ENCODE measurements at regions not wholly inside any gene's neighbourhood (a gene's known extent, or its start where the extent isn't known, plus 50 kb on each side); places are given as distances from the start of the nearest gene placed in this dataset.

DNA sequence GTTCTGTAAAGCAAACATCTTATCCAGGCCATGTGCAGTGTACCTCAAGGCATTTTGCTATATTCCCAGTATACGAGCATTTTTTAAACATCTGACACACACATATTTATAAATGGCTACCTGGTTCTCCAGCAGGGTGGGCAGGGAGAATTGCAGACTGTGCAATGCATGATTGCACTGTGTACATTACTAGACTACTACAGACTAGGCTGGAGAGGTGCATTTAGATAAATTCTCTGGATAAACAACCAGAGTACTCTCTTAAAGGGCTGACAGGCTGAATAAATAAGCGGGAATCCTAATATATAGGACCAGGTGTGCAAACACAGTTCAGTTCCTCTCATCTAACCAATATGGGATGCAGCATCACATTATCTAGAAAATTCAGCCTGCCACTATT lies 428.3 kb upstream of the ARID1B start:
- H3K4me3 ChIP-seq (replicated peaks; ENCODE audit: insufficient read depth, low read length), result no peak overlapping the region
- TF ChIP-seq POLR2AphosphoS5 (IDR thresholded peaks at IDR 0.05; ENCODE audit: low read depth) (no peak), GABPA (IDR thresholded peaks at IDR 0.05; ENCODE audit: low read depth) (no peak), SPI1 (IDR thresholded peaks at IDR 0.05; ENCODE audit: borderline replicate concordance, low read depth) (no peak), CTCF (IDR thresholded peaks at IDR 0.05; ENCODE audit: insufficient read depth, low read length) (no peak), REST (IDR thresholded peaks at IDR 0.05; ENCODE audit: insufficient replicate concordance, low read depth) (no peak)
- no peaks in the 10 kb centered on the region for H3K27me3 ChIP-seq (ENCODE audit: insufficient read depth, poor library complexity, severe bottlenecking)
- H3K27ac ChIP-seq (replicated peaks), result no peak overlapping the region
- no peak for DNase-seq (ENCODE audit: low read depth in 1 of 2, low spot score in 1 of 2)

DNA sequence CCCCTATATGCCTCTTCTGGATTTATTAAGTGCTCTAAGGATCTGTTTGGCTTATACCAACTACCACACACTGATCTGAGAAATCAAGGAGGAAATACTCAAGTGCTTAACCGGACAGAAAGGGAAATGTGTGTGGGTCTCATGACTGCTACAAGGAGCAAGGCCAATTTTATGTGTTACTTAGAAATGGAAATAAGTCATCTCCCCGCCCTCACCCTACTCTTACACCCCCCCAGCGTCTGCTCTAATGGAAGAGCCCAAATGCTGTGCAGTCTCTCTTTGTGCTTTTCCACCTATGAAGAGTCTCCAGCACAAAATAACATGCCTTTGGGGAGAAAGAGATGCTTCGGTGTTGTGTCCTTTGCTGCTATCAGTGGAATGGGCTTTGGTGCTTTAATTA lies 428.8 kb upstream of the ARID1B start:
- no peak overlapping the region for H3K4me3 ChIP-seq (replicated peaks; ENCODE audit: insufficient read depth, low read length)
- no peak overlapping the region for H3K27ac ChIP-seq (replicated peaks)
- DNase-seq (ENCODE audit: low read depth in 1 of 2, low spot score in 1 of 2), result no peak
- no peaks in the 10 kb centered on the region for H3K27me3 ChIP-seq (ENCODE audit: insufficient read depth, poor library complexity, severe bottlenecking)
- no peak for TF ChIP-seq GABPA (IDR thresholded peaks at IDR 0.05; ENCODE audit: low read depth)
- no peak for TF ChIP-seq POLR2AphosphoS5 (IDR thresholded peaks at IDR 0.05; ENCODE audit: low read depth)
- TF ChIP-seq CTCF (IDR thresholded peaks at IDR 0.05; ENCODE audit: insufficient read depth, low read length), result no peak
- TF ChIP-seq SPI1 (IDR thresholded peaks at IDR 0.05; ENCODE audit: borderline replicate concordance, low read depth), result no peak

DNA sequence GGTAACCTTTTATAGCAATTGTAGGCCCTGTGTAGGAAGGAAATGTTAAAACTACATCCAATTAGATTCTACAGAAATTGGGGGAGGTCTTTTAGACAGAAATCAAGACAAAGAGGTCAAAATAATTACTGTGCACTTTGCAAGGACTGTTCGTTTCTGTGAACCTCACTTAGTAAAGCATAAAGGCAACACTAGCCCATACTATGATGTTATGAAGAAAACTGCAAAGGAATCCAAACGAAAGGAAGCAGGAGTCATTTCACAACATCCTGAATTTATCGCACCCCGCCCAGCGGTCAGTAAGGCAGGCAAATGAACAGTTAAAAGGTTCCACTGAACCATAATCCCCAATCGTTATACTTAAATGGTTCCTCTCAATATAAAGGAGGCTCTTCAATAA lies 429.5 kb upstream of the ARID1B start:
- no peak overlapping the region for H3K27ac ChIP-seq (replicated peaks)
- no peak for DNase-seq (ENCODE audit: low read depth in 1 of 2, low spot score in 1 of 2)
- H3K27me3 ChIP-seq (ENCODE audit: insufficient read depth, poor library complexity, severe bottlenecking), result no peaks in the 10 kb centered on the region
- no peak overlapping the region for H3K4me3 ChIP-seq (replicated peaks; ENCODE audit: insufficient read depth, low read length)
- TF ChIP-seq GABPA (IDR thresholded peaks at IDR 0.05; ENCODE audit: low read depth) (no peak), REST (IDR thresholded peaks at IDR 0.05; ENCODE audit: insufficient replicate concordance, low read depth) (no peak), SPI1 (IDR thresholded peaks at IDR 0.05; ENCODE audit: borderline replicate concordance, low read depth) (no peak), CTCF (IDR thresholded peaks at IDR 0.05; ENCODE audit: insufficient read depth, low read length) (no peak), POLR2AphosphoS5 (IDR thresholded peaks at IDR 0.05; ENCODE audit: low read depth) (no peak)

DNA sequence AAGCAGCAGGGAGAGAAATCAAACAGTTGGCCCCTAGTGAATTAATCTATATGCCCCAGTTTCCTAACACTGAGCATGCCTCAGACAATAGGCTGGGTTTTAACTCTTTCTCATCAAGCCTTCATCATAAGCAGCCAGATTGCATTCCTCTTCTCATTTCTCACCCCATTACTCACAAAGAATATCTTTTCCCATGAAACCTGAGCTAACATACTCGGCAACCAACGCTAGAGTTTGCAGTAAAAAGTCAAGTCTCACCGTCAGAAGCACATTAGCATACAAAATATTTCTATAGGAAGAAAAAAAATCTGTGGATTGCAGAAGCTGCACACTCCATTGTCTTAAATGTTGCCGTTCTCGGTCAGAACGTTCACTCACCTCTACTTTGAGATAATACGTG lies 429.9 kb upstream of the ARID1B start:
- H3K27me3 ChIP-seq (ENCODE audit: insufficient read depth, poor library complexity, severe bottlenecking), result no peaks in the 10 kb centered on the region
- TF ChIP-seq SPI1 (IDR thresholded peaks at IDR 0.05; ENCODE audit: borderline replicate concordance, low read depth) (no peak), GABPA (IDR thresholded peaks at IDR 0.05; ENCODE audit: low read depth) (no peak), POLR2AphosphoS5 (IDR thresholded peaks at IDR 0.05; ENCODE audit: low read depth) (no peak), REST (IDR thresholded peaks at IDR 0.05; ENCODE audit: insufficient replicate concordance, low read depth) (no peak), CTCF (IDR thresholded peaks at IDR 0.05; ENCODE audit: insufficient read depth, low read length) (no peak)
- H3K27ac ChIP-seq (replicated peaks), result no peak overlapping the region
- no peak overlapping the region for H3K4me3 ChIP-seq (replicated peaks; ENCODE audit: insufficient read depth, low read length)
- no peak for DNase-seq (ENCODE audit: low read depth in 1 of 2, low spot score in 1 of 2)
